SK-N-SH treated with all-trans-retinoic acid at 6 μM for 48 hours (cell line): ENCODE measurements at regions not wholly inside any gene's neighbourhood (a gene's known extent, or its start where the extent isn't known, plus 50 kb on each side); places are given as distances from the start of the nearest gene placed in this dataset.

ENCODE experiments used
- BACH2 ChIP-seq: fragments of 250-450 bp; sonication (Bioruptor Pico); IDR thresholded peaks from 2 replicates; pipeline ENCODE4 v1.9.0; 2021; ENCODE audit warnings: mild to moderate bottlenecking, borderline replicate concordance
- CREB5 ChIP-seq: fragments of 250-450 bp; sonication (Bioruptor Pico); IDR thresholded peaks from 2 replicates; pipeline ENCODE4 v1.5.1; 2020; ENCODE audit warnings: low read depth, mild to moderate bottlenecking, moderate library complexity
- PATZ1 ChIP-seq: fragments of 250-450 bp; sonication (Bioruptor Pico); IDR thresholded peaks from 2 replicates; pipeline ENCODE4 v1.8.0; 2020; ENCODE audit warnings: mild to moderate bottlenecking, moderate library complexity, borderline replicate concordance
- SNAI2 ChIP-seq: fragments of 250-450 bp; sonication (Bioruptor Pico); IDR thresholded peaks from 2 replicates; pipeline ENCODE4 v1.5.0; 2020; ENCODE audit warnings: mild to moderate bottlenecking, moderate library complexity
- ZC3H10 ChIP-seq: fragments of 250-450 bp; sonication (Bioruptor Pico); IDR thresholded peaks from 2 replicates; pipeline ENCODE4 v1.5.1; 2021; ENCODE audit warnings: mild to moderate bottlenecking, moderate library complexity
- ZFP3 ChIP-seq: fragments of 250-450 bp; sonication (Bioruptor Pico); IDR thresholded peaks from 2 replicates; pipeline ENCODE4 v1.5.0; 2020; ENCODE audit warnings: mild to moderate bottlenecking, moderate library complexity
- ZFP30 ChIP-seq: fragments of 450-650 bp; formaldehyde crosslinking; IDR thresholded peaks from 2 replicates; pipeline ENCODE4 v1.5.0; 2022; ENCODE audit warnings: mild to moderate bottlenecking, moderate library complexity

- no peak for TF ChIP-seq CREB5
- no peak for TF ChIP-seq PATZ1 (CRISPR knock-in tag)
- TF ChIP-seq ZFP3 (CRISPR knock-in tag) = no peak
- TF ChIP-seq BACH2 (CRISPR knock-in tag) = no peak
- no peak for TF ChIP-seq ZC3H10 (CRISPR knock-in tag)
- TF ChIP-seq ZFP30 = no peak
- TF ChIP-seq SNAI2 = no peak
Measured at GRCh38 chr9:81801190-81801589, 111.8 kb upstream of the TLE1 start.
